PC-3 (cell line): ENCODE measurements at regions not wholly inside any gene's neighbourhood (a gene's known extent, or its start where the extent isn't known, plus 50 kb on each side); places are given as distances from the start of the nearest gene placed in this dataset.

Source experiments
- ATAC-seq: fragments of 200-7000 bp; cut with Tn5 transposase; 2 replicates; pipeline ENCODE4 v1.9.1; 2020; ENCODE audit warnings: mild to moderate bottlenecking, moderate library complexity
- BruUV-seq: library from RNA; stranded (reverse); fragments of 400-500 nt; replicated peaks from 2 replicates; lab custom pipeline; 2021; lab: Mats Ljungman, UMichigan
- CTCF ChIA-PET: fragments of 300-600 bp; sonication (Branson Sonifier 250); formaldehyde crosslinking; loops from one replicate; lab custom pipeline; 2022; ENCODE audit warnings: antibody characterized with exemption; lab: Charles Lee
- POLR2A ChIA-PET: fragments of 300-600 bp; sonication (Branson Sonifier 250); formaldehyde crosslinking; loops from one replicate; lab custom pipeline; 2022; ENCODE audit warnings: antibody characterized with exemption; ENCODE audit not compliant: unreplicated experiment; lab: Charles Lee
- DNase-seq: peaks from one replicate; pipeline ENCODE4 v3.0.0-alpha.2; 2015
- H2AFZ ChIP-seq: fragments of 300-600 bp; sonication (generic); 2 replicates; pipeline ENCODE4 v1.6.0; 2016; ENCODE audit warnings: antibody characterized with exemption, low read length
- H3F3A ChIP-seq: fragments of 300-600 bp; sonication (generic); one replicate; pipeline ENCODE4 v1.6.0; 2017; ENCODE audit warnings: antibody characterized with exemption, low read length, control low read depth, mild to moderate bottlenecking; ENCODE audit not compliant: unreplicated experiment
- H3K27ac ChIP-seq: fragments of 300-600 bp; sonication (generic); 2 replicates; pipeline ENCODE4 v1.5.1; 2016; ENCODE audit warnings: mild to moderate bottlenecking, low read length
- H3K27me3 ChIP-seq: fragments of 300-600 bp; sonication (generic); 2 replicates; pipeline ENCODE4 v1.6.1; 2016; ENCODE audit warnings: low read length, mixed read lengths
- H3K36me3 ChIP-seq: fragments of 300-600 bp; sonication (generic); 2 replicates; pipeline ENCODE4 v1.6.1; 2016; ENCODE audit warnings: low read depth, mixed run types, low read length, mixed read lengths
- H3K4me1 ChIP-seq: fragments of 300-600 bp; sonication (generic); 2 replicates; pipeline ENCODE4 v1.5.1; 2016; ENCODE audit warnings: low read length; ENCODE audit not compliant: insufficient read depth
- H3K4me2 ChIP-seq: fragments of 300-600 bp; sonication (generic); 2 replicates; pipeline ENCODE4 v1.6.0; 2016; ENCODE audit warnings: low read length
- H3K4me3 ChIP-seq: fragments of 300-600 bp; sonication (generic); 2 replicates; pipeline ENCODE4 v1.5.1; 2016; ENCODE audit warnings: mild to moderate bottlenecking, low read length, mixed read lengths
- H3K79me2 ChIP-seq: fragments of 300-600 bp; sonication (generic); 2 replicates; pipeline ENCODE4 v1.6.1; 2017; ENCODE audit warnings: low read length, mixed read lengths
- H3K9ac ChIP-seq: fragments of 300-600 bp; sonication (generic); 2 replicates; pipeline ENCODE4 v1.6.0; 2016; ENCODE audit warnings: mild to moderate bottlenecking, low read length
- H3K9me2 ChIP-seq: fragments of 300-600 bp; sonication (generic); replicated peaks from 2 replicates; pipeline ENCODE4 v1.6.1; 2016; ENCODE audit warnings: mixed run types, low read length, mixed read lengths
- H3K9me3 ChIP-seq: fragments of 300-600 bp; sonication (generic); 2 replicates; pipeline ENCODE4 v1.6.1; 2016; ENCODE audit warnings: low read length, mixed read lengths
- H4K20me1 ChIP-seq: fragments of 300-600 bp; sonication (generic); 2 replicates; pipeline ENCODE4 v1.6.1; 2016; ENCODE audit warnings: low read length, mixed read lengths
- CTCF ChIP-seq: fragments of 300-600 bp; sonication (generic); conservative IDR thresholded peaks from 2 replicates; pipeline ENCODE4 v1.5.1; 2017; ENCODE audit warnings: antibody characterized with exemption, low read depth, mild to moderate bottlenecking, low read length
- EZH2 ChIP-seq: fragments of 300-600 bp; sonication (generic); IDR thresholded peaks from one replicate; pipeline ENCODE4 v1.6.1; 2017; ENCODE audit warnings: antibody characterized with exemption, mild to moderate bottlenecking, low read length; ENCODE audit not compliant: unreplicated experiment
- EZH2phosphoT487 ChIP-seq: fragments of 300-600 bp; sonication (generic); IDR thresholded peaks from 2 replicates; pipeline ENCODE4 v1.6.1; 2018; ENCODE audit warnings: mild to moderate bottlenecking, antibody characterized with exemption, low read length, borderline replicate concordance
- intact Hi-C: fragments of 100-400 bp; cut with micrococcal nuclease; formaldehyde crosslinking; loops from 2 replicates; pipeline ENCODE4 v1.9.0; 2023

GRCh38 chr6:27111743-27112142, 135.8 kb upstream of the PRSS16 start:
- CTCF ChIA-PET = no interaction called here
- ATAC-seq = no peak
- no peaks in the 10 kb centered on the region for H3K79me2 ChIP-seq
- intact Hi-C loops = no loop called here
- H3K36me3 ChIP-seq = peaks cover 14% of the 10 kb centered on the region; the same call in 1 of the 2 replicates
- POLR2A ChIA-PET = no interaction called here
- no peak overlapping the region for H3K4me2 ChIP-seq
- TF ChIP-seq EZH2phosphoT487 (no peak), EZH2 (no peak), CTCF (no peak)
- H3K9me3 ChIP-seq = peaks cover 22% of the 10 kb centered on the region
- DNase-seq = no peak
- H3K9me2 ChIP-seq = no peaks in the 10 kb centered on the region
- H3K4me1 ChIP-seq = no peaks in the 10 kb centered on the region
- H4K20me1 ChIP-seq = no peaks in the 10 kb centered on the region
- H3K9ac ChIP-seq = no peak overlapping the region
- no peaks in the 10 kb centered on the region for H3K27me3 ChIP-seq
- no peak overlapping the region for H3K27ac ChIP-seq
- no peak overlapping the region for H2AFZ ChIP-seq
- no TSS peak for BruUV-seq
- no peak overlapping the region for H3K4me3 ChIP-seq
- no peaks in the 10 kb centered on the region for H3F3A ChIP-seq

- no peak overlapping the region for H3K9ac ChIP-seq
- no peak overlapping the region for H3K4me2 ChIP-seq
- no peak overlapping the region for H2AFZ ChIP-seq
- intact Hi-C loops = no loop called here
- peaks cover 22% of the 10 kb centered on the region for H3K9me3 ChIP-seq
- CTCF ChIA-PET = no interaction called here
- ATAC-seq (no peak), DNase-seq (no peak)
- H3K79me2 ChIP-seq = no peaks in the 10 kb centered on the region
- BruUV-seq = no TSS peak
- POLR2A ChIA-PET = no interaction called here
- H3K36me3 ChIP-seq = peaks cover 14% of the 10 kb centered on the region; the same call in 1 of the 2 replicates
- H3K4me3 ChIP-seq = no peak overlapping the region
- H4K20me1 ChIP-seq = no peaks in the 10 kb centered on the region
- TF ChIP-seq EZH2 (no peak), EZH2phosphoT487 (no peak), CTCF (no peak)
- no peak overlapping the region for H3K27ac ChIP-seq
- no peaks in the 10 kb centered on the region for H3K4me1 ChIP-seq
- H3K27me3 ChIP-seq = no peaks in the 10 kb centered on the region
- H3K9me2 ChIP-seq = no peaks in the 10 kb centered on the region
- H3F3A ChIP-seq = no peaks in the 10 kb centered on the region
Measured at GRCh38 chr6:27112974-27113373, 134.5 kb upstream of the PRSS16 start.

GRCh38 chr6:27119329-27119728, 128.2 kb upstream of the PRSS16 start:
- no peaks in the 10 kb centered on the region for H4K20me1 ChIP-seq
- BruUV-seq = no TSS peak
- intact Hi-C loops = no loop called here
- ChIA-PET POLR2A (no interaction called here), CTCF (no interaction called here)
- no peaks in the 10 kb centered on the region for H3F3A ChIP-seq
- no peaks in the 10 kb centered on the region for H3K9me2 ChIP-seq
- H3K4me3 ChIP-seq = no peak overlapping the region
- no peak overlapping the region for H3K9ac ChIP-seq
- TF ChIP-seq EZH2 (no peak), CTCF (no peak), EZH2phosphoT487 (no peak)
- no peaks in the 10 kb centered on the region for H3K27me3 ChIP-seq
- H3K36me3 ChIP-seq = peaks cover 4% of the 10 kb centered on the region; the same call in 1 of the 2 replicates
- no peaks in the 10 kb centered on the region for H3K79me2 ChIP-seq
- no peak overlapping the region for H2AFZ ChIP-seq
- no peaks in the 10 kb centered on the region for H3K9me3 ChIP-seq
- H3K4me1 ChIP-seq = peaks cover 9% of the 10 kb centered on the region
- ATAC-seq (no peak), DNase-seq (no peak)
- no peak overlapping the region for H3K4me2 ChIP-seq
- H3K27ac ChIP-seq = no peak overlapping the region
